Chondrocyte (in vitro differentiated cells): ENCODE measurements at regions not wholly inside any gene's neighbourhood (a gene's known extent, or its start where the extent isn't known, plus 50 kb on each side); places are given as distances from the start of the nearest gene placed in this dataset.

Experiments
- DNase-seq: peaks from one replicate; pipeline ENCODE4 v3.0.0; 2021; ENCODE audit warnings: mixed read lengths, low spot score
- H3K27ac Mint-ChIP-seq: one replicate; pipeline ENCODE4 v1.8.0; 2021; ENCODE audit warnings: mild to moderate bottlenecking, moderate library complexity, mixed read lengths; ENCODE audit not compliant: unreplicated experiment
- H3K27me3 Mint-ChIP-seq: 2 replicates; pipeline ENCODE4 v1.8.0; 2021; ENCODE audit warnings: low read depth, mixed read lengths
- H3K36me3 Mint-ChIP-seq: 2 replicates; pipeline ENCODE4 v1.8.0; 2021; ENCODE audit warnings: low read depth, mixed read lengths
- H3K4me1 Mint-ChIP-seq: 2 replicates; pipeline ENCODE4 v1.8.0; 2021; ENCODE audit warnings: low read depth, mild to moderate bottlenecking, mixed read lengths
- H3K4me3 Mint-ChIP-seq: one replicate; pipeline ENCODE4 v1.8.0; 2021; ENCODE audit warnings: mild to moderate bottlenecking, moderate library complexity, mixed read lengths; ENCODE audit not compliant: unreplicated experiment
- H3K9me3 Mint-ChIP-seq: 2 replicates; pipeline ENCODE4 v1.8.0; 2021; ENCODE audit warnings: low read depth, mixed read lengths
- CTCF ChIP-seq: fragments of 200-600 bp; sonication (generic); IDR thresholded peaks from 2 replicates; pipeline ENCODE4 v1.5.0; 2021; ENCODE audit warnings: antibody characterized with exemption, mild to moderate bottlenecking, moderate library complexity

- Mint-ChIP-seq H3K4me3 (no peak overlapping the region), H3K4me1 (no peaks in the 10 kb centered on the region), H3K36me3 (no peaks in the 10 kb centered on the region), H3K27ac (no peak overlapping the region), H3K27me3 (no peaks in the 10 kb centered on the region), H3K9me3 (no peaks in the 10 kb centered on the region)
- no peak for DNase-seq
- TF ChIP-seq CTCF: no peak
Observed at GRCh38 chr7:49522111-49522510, 251.3 kb upstream of the VWC2 start.

DNA sequence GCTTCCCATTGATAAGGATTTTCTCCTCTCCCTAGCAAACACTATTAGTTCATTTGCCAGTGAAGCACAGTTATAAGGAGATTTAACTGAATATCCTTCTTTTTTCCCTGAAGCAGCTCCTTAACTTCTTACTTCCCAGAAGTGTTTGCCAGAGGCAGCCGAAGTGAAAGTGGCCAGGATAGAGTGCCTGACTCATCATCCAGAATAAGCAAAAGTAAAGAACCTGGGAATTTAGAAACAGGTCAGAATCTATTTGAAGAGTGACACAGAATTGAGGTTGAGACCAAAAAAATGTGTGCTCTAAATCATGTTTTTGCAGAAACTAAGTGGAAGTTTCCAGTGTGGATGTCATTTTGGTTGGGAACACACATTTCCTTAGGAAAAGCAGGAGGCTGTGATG is 249.6 kb upstream of the VWC2 start:
- H3K4me1 Mint-ChIP-seq: no peaks in the 10 kb centered on the region
- DNase-seq: no peak
- H3K27ac Mint-ChIP-seq: no peak overlapping the region
- no peak overlapping the region for H3K4me3 Mint-ChIP-seq
- no peaks in the 10 kb centered on the region for H3K9me3 Mint-ChIP-seq
- H3K36me3 Mint-ChIP-seq: no peaks in the 10 kb centered on the region
- TF ChIP-seq CTCF: no peak
- H3K27me3 Mint-ChIP-seq: no peaks in the 10 kb centered on the region

GRCh38 chr7:49527182-49527581 is 246.3 kb upstream of the VWC2 start:
- H3K36me3 Mint-ChIP-seq: no peaks in the 10 kb centered on the region
- H3K4me3 Mint-ChIP-seq: no peak overlapping the region
- TF ChIP-seq CTCF: no peak
- H3K27ac Mint-ChIP-seq: no peak overlapping the region
- H3K27me3 Mint-ChIP-seq: no peaks in the 10 kb centered on the region
- DNase-seq: no peak
- H3K9me3 Mint-ChIP-seq: no peaks in the 10 kb centered on the region
- no peaks in the 10 kb centered on the region for H3K4me1 Mint-ChIP-seq

DNA sequence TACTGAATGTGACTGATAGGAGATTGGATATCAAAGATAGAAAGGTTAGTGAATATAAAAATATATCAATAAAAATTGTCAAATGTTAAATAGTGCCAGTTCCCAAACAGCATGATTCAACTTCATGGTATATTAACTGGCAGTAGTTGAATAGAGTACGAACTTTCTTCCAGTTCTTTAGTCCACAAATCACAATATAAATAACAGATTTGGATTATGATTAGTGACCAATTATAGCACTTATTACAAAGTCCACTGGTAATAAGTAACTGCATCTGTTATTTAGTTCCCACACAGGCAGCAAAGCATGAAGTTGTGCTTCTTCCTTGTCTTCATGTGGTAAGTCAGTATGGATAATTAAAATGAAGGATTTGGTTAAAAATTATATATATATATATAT is 243.0 kb upstream of the VWC2 start:
- TF ChIP-seq CTCF: no peak
- H3K4me3 Mint-ChIP-seq: no peak overlapping the region
- no peak overlapping the region for H3K27ac Mint-ChIP-seq
- no peaks in the 10 kb centered on the region for H3K36me3 Mint-ChIP-seq
- peaks cover 14% of the 10 kb centered on the region for H3K9me3 Mint-ChIP-seq
- DNase-seq: no peak
- no peaks in the 10 kb centered on the region for H3K4me1 Mint-ChIP-seq
- no peaks in the 10 kb centered on the region for H3K27me3 Mint-ChIP-seq

DNA sequence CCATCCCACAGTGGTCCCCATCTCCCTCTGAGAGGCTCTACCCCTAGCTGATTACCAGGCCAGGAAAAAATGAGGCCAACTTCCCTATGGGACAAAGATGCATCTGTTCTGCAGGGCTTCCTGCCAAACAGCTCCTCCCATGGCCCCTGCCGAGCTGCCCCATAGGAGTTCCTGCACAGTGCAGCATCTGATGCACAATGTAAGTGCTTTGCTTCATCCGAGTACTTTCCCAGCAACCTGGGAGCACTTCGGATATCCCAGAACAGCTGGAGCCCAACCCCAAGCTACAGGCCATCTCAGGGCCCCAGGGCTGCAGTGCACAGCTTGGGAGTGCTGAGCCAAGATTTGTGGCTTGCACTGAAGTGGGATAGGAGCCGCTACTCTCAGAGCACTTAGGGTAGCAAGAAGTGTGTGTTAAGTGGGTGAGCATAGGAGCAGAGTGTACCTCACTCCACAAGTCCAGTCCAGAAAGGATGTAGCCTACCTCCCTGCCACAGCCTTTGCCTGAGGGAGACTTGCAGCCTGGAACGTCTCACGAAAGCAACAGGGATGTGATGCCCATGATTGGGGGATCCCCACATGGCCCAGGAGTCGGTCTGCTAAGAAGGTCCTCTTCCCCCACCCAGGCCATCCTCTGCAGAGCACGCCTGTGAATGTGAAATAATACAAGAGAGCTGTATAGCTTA is 209.6 kb upstream of the VWC2 start:
- Mint-ChIP-seq H3K4me3 (no peak overlapping the region), H3K9me3 (peaks cover 30% of the 10 kb centered on the region), H3K36me3 (no peaks in the 10 kb centered on the region), H3K27me3 (no peaks in the 10 kb centered on the region), H3K4me1 (no peaks in the 10 kb centered on the region), H3K27ac (no peak overlapping the region)
- DNase-seq: no peak
- no peak for TF ChIP-seq CTCF
